NAMALWA (cell line): ENCODE measurements at regions not wholly inside any gene's neighbourhood (a gene's known extent, or its start where the extent isn't known, plus 50 kb on each side); places are given as distances from the start of the nearest gene placed in this dataset.

Source experiments
- DNase-seq: peaks from one replicate; pipeline ENCODE4 v3.0.0-alpha.2; 2015; ENCODE audit warnings: low spot score

DNA sequence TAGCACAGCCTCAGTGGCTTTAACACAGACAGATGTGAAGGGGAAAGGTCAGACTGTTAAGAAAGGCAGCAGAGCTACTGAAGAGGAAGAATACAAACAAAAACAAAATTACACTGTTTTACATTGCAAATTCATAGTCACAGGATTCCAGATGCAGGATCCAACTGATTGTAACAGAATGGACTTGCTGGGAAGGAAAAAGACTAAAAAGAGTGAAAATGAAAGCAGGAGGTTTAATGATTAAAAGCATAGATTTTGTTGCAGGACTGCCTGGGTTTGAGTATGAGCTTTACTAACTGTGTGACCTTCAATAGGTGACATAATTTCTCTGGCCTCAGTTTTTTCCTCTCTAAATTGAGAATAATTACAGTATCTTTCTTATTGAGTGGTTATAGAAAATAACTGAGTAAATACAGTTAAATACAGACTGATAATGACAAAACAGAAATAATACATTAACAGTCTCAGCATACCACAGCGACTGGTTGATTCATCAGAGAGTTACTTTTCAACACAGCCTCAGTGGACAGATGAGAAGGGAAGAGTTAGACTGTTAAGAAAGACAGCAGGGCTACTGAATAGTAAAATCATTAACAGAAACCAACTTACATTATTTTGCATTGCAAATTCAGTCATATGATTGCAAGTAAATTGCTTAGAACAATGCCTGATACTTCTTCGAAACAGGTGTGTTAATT is 704.2 kb upstream of the TENM4 start:
- no peak for DNase-seq

GRCh38 chr11:80136991-80137390 is 696.2 kb upstream of the TENM4 start:
- no peak for DNase-seq

DNA sequence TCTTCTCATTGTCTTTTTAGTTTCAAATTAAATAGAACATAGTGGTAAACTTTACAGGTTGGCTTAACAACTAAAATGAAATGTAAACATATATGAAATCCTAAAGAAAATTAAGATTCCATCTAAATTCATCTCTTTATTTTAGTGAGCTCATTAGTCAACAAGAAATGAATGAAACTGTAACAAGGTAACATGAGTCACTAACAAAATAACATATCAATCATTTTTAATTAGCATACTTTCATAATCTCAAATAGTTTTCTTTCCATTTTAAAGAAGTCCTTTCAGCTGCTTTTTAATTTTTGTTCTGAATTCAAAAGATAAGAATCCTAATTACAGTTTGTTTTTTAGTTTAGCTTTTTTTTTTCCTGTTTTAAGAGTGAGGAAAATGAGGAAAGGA is 688.6 kb upstream of the TENM4 start:
- no peak for DNase-seq

GRCh38 chr11:80122211-80122610 is 681.4 kb upstream of the TENM4 start:
- no peak for DNase-seq

DNA sequence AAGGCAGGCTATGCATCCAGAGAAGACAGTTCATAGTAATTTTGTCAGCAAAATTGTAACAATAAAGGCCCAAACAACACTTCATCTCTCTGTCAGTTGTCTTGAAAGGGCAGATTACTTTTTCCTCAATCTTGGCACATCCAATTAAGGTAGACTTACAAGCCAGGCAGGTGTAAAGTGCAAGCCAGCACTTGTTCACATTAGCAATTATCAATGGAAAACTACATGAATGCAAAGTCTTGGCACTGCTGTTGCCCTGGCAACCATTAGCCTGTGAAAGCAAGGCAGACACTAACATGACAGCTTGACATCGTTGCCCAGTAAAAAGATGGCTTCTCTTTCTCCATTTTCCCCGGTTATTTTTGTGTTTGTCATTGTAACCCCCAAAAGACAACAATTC is 677.2 kb upstream of the TENM4 start:
- DNase-seq, result no peak

- DNase-seq, result no peak
Measured at GRCh38 chr11:80116796-80117195, 676.0 kb upstream of the TENM4 start.

GRCh38 chr11:80109652-80110051 is 668.8 kb upstream of the TENM4 start:
- no peak for DNase-seq

DNA sequence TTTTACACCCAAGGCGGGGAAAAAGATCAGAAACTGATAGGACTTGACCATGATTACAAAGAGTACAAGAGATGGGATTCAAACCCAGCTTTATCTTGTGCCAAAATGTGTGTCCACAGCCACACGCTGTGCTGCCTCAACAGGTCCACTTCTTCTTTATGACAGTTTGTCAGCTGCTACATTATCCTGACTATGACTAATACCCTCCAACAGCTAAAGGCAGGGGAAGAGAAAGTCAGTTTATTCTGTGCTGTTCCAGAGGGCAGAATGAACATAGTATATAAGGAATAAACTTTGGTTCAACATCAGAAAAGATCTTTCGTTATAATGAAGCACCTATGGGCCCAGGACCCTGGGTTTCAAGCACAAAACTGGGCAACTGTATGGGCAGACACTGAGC is 668.2 kb upstream of the TENM4 start:
- DNase-seq, result no peak

- DNase-seq, result no peak
Measured at GRCh38 chr11:80107415-80107814, 666.6 kb upstream of the TENM4 start.

DNA sequence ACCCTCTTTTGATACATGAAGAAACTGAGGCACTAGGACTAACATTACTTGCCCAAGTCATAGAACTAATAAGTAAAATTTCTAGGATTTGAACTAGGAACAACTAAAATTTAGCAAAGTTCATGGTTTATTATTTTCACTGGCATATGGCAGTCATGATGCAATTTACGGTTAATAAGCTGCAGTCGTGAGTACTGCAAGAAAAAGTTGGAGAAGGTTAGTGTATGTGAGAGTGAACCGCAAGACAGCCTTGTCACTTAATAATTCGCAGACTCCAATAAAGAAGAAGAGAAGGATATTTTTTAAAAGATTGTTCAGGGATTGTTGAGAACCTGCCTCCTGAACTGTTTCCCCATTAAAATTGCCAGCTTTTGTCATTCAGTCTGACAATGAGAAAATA is 663.4 kb upstream of the TENM4 start:
- DNase-seq, result no peak

DNA sequence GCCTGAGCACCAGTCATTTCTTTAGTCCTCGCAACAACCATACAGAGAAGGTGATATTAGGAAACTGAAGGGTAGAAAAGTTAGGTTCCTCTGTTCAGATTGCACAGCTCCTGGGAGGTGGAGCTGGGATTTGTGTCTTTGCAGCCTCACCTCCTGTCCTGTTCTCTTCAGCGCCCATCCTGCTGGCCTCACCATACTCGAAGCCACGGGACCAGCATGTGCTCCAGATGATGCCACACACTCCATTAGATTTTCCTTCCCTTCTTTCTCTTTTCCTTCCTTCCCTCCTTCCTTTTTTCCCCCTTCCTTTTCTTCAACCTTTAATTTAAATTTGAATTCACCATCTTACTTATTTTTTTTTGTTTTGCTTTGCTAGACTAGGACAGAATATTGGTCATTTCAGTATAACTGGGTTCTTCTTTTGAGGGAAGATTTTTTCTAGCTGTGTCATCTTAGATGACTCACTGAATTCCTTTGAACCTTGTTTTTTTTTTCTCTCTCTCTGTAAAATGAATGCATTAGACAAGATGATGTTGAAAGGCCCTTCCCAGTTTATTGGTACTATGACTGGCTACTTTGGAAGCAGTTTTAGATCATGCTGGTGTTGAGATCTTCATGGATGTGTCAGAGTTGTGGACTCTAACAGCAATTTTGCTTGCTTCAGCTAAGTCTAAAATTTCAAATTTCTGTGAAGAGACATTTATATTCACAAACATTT is 662.5 kb upstream of the TENM4 start:
- DNase-seq, result no peak

GRCh38 chr11:80097146-80097545 is 656.3 kb upstream of the TENM4 start:
- DNase-seq, result no peak

DNA sequence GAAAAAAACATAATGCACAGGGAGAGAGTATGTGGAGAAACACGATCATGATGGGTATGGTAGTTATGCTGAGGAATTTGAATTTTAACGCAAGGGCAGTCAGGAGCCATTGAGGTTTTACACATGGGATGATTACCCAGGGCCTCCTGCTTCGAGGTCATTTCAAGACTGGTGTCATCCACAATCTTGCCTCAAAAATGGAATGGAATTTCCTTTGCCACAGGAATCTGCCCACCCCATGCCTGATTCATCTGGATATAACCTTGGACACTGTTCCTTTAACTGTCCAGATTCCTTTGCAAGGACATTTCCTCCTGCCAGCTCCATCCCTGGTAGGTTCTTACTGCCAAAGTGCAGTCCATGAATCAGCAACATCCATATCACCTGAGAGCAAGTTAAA is 655.9 kb upstream of the TENM4 start:
- DNase-seq, result no peak

DNA sequence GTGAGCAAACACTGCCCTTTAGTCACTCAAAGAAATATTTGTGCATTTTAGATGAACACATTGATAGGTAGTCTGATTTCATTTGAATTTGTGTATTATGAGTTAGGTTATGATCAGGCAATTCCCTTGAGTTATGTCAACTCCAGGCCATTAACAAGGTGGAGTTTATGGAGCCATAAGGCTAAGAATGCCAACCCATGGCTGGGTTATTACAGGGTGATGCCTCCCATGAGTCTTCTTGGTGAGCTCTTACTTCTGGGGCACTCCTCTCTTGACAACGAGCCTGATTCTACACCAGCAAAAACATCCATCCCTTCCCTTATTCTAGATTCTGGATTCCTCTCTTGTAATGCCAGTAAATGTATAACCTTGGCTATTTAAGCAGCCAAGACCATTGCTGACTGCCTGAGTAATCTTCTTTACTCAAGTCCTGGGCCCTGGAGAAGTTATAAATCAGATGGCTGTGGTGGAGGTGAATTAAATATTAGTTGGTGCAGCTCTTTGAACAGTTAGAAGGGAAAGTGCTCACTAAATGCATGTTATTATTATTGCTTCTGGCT is 645.7 kb upstream of the TENM4 start:
- DNase-seq, result no peak

GRCh38 chr11:80085563-80085962 is 644.7 kb upstream of the TENM4 start:
- no peak for DNase-seq

- DNase-seq, result no peak
Measured at GRCh38 chr11:80084608-80085007, 643.8 kb upstream of the TENM4 start.

- DNase-seq, result no peak
Measured at GRCh38 chr11:80083531-80083951, 642.7 kb upstream of the TENM4 start.

GRCh38 chr11:80082406-80082805 is 641.6 kb upstream of the TENM4 start:
- DNase-seq, result no peak

DNA sequence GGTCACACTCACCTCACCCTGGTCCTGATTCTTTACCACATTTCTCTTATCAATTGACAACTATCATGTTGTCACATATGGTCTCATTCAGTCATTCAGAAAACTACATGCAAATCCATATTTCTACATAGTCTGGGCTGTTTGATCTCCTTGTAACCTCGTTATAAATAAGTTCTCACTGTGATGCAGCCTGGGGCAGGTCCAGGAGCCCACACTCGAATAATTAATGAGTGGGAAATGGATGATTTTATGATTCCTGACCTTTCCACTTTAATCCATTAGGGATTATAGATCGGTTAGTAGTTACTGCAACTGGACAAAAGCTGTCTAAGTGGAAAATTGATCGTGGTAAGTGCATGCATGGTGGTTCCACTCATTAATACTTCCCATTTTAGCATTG is 636.3 kb upstream of the TENM4 start:
- no peak for DNase-seq

DNA sequence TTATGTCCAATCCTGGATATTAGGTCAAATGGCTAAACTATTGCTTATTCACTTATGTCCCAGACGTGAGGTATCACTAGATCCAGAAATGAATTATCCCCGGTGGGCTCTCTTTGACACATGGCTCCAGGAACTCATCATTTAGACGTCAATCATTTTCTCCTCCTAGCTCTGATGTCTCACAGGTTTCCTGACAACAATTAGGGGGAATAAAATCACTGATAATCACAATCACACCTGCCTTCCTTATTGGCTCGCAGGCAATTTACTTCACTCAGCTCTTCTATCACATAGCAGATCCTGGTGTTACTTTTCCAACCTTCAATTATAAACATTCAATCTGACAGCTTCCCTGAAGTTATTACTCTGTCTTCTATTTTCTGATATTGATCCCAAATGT is 634.0 kb upstream of the TENM4 start:
- no peak for DNase-seq

DNA sequence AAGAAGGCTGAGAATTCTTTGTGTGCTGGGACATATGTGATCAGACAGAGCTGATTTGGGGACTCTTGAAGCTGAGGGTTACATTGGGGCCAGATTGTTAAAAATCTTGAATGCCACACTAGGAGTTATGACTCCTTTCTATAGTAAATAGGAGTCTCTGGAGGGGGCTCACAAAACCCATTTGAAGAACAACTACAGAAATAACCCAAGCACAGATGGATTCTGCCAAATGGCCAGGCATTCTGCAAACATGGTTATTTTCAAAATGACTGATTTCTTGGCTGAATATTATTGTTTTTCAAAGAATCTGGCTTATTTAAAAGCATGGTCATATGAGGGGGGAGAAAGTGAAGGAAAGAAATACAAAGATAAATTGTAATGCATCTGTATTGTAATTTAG is 625.5 kb upstream of the TENM4 start:
- no peak for DNase-seq

DNA sequence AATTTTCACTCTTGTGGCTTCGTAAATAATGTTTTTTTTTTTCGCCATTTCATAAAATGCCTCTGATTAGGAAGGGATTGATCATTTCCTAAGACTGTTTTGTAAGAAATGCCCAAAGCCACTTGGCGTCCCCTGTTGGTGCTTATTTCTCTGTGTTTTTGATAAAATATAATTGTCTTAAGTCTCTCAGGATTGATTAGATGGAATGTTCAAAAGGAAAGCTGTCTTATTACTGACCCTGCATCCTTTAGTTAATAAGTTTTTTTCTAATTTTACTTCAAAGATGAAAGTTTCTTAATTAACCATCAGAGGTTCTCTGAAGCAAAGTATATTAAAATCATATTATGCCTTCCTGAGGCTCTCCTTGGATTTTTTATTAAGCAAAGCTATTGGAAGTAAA is 624.3 kb upstream of the TENM4 start:
- no peak for DNase-seq

- no peak for DNase-seq
Measured at GRCh38 chr11:80061056-80061455, 620.2 kb upstream of the TENM4 start.
